ENCODE measurements at regions not wholly inside any gene's neighbourhood (a gene's known extent, or its start where the extent isn't known, plus 50 kb on each side); places are given as distances from the start of the nearest gene placed in this dataset.

DNA sequence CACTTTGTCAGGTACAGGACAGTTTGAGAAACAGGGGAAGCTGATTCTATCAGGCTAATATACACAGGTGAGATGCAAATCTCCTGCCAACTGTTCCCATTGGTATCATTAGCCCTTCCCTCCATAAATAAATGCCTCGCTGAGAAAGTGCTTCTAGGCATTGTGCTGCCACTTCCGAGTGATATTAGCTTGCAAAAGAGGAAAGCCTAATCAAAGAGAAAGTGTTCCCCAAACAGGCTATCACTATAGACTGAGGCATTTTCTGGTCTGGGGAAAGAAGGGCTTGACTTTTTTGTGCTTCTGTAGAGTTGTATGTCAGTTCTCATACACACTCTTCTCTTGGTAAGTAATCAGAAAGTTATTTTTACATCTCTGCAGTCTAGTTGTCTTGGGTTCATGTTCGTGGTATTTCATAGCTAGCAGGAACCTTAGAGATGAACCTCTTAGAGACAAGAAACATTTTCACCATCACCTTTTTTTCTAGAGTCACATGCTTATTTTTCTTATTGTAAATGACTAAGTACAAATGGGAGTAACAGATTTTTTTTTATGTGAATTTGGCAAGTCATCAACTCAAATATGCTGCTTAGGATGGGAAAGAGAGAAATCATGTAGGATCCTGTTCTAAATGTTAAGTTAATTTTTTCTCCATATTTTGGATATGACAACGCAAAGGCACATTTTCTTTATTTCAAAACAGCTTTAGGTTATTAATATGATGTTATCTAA, 1009.8 kb downstream of the ADGRL3 start:
- TF ChIP-seq, protein P1, sequence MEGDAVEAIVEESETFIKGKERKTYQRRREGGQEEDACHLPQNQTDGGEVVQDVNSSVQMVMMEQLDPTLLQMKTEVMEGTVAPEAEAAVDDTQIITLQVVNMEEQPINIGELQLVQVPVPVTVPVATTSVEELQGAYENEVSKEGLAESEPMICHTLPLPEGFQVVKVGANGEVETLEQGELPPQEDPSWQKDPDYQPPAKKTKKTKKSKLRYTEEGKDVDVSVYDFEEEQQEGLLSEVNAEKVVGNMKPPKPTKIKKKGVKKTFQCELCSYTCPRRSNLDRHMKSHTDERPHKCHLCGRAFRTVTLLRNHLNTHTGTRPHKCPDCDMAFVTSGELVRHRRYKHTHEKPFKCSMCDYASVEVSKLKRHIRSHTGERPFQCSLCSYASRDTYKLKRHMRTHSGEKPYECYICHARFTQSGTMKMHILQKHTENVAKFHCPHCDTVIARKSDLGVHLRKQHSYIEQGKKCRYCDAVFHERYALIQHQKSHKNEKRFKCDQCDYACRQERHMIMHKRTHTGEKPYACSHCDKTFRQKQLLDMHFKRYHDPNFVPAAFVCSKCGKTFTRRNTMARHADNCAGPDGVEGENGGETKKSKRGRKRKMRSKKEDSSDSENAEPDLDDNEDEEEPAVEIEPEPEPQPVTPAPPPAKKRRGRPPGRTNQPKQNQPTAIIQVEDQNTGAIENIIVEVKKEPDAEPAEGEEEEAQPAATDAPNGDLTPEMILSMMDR (conservative IDR thresholded peaks at IDR 0.05; ENCODE audit: low read depth, low read length), result no peak
- no peak for TF ChIP-seq CEBPB (IDR thresholded peaks at IDR 0.05; ENCODE audit: low read depth, low read length)
- no peak for TF ChIP-seq MAZ (IDR thresholded peaks at IDR 0.05; ENCODE audit: borderline replicate concordance, low read depth, low read length)

Data from IMR-90 (cell line).